ENCODE measurements at regions not wholly inside any gene's neighbourhood (a gene's known extent, or its start where the extent isn't known, plus 50 kb on each side); places are given as distances from the start of the nearest gene placed in this dataset.

GRCh38 chr4:186852964-186853391 is 129.3 kb upstream of the FAT1 start (continued):
- TF ChIP-seq REST (IDR thresholded peaks at IDR 0.05; ENCODE audit: borderline replicate concordance in 1 of 2, low read depth in 1 of 2, low read length in 2 of 2) (no peak), MXD3 (CRISPR knock-in tag; IDR thresholded peaks at IDR 0.05) (no peak), NFIC (IDR thresholded peaks at IDR 0.05; ENCODE audit: low read length) (peak; percentile 26; the same call in 1 of the 2 replicates), HOXD1 (CRISPR knock-in tag; IDR thresholded peaks at IDR 0.05) (no peak), FOSL2 (CRISPR knock-in tag; IDR thresholded peaks at IDR 0.05) (no peak), ZNF263 (CRISPR knock-in tag; IDR thresholded peaks at IDR 0.05) (no peak), ZNF296 (CRISPR knock-in tag; conservative IDR thresholded peaks at IDR 0.05) (no peak), ZNF143 (CRISPR knock-in tag; IDR thresholded peaks at IDR 0.05) (no peak), JARID2 (CRISPR knock-in tag; IDR thresholded peaks at IDR 0.05; ENCODE audit: insufficient replicate concordance) (no peak), ELF3 (CRISPR knock-in tag; IDR thresholded peaks at IDR 0.05) (no peak), TCF7L2 (IDR thresholded peaks at IDR 0.05; ENCODE audit: low read depth, low read length) (no peak), ZGPAT (CRISPR knock-in tag; IDR thresholded peaks at IDR 0.05) (no peak), RXRB (CRISPR knock-in tag; IDR thresholded peaks at IDR 0.05; ENCODE audit: borderline replicate concordance) (no peak), ETV5 (CRISPR knock-in tag; IDR thresholded peaks at IDR 0.05; ENCODE audit: borderline replicate concordance) (no peak), PBX2 (CRISPR knock-in tag; IDR thresholded peaks at IDR 0.05) (no peak), PAF1 (CRISPR knock-in tag; IDR thresholded peaks at IDR 0.05) (no peak), HOXA3 (CRISPR knock-in tag; IDR thresholded peaks at IDR 0.05) (no peak), MEF2D (CRISPR knock-in tag; IDR thresholded peaks at IDR 0.05) (no peak), ZNF138 (CRISPR knock-in tag; IDR thresholded peaks at IDR 0.05; ENCODE audit: low read depth) (no peak), SOX5 (CRISPR knock-in tag; IDR thresholded peaks at IDR 0.05; ENCODE audit: borderline replicate concordance) (peak; percentile 40; the same call in 1 of the 2 replicates), SNAPC5 (CRISPR knock-in tag; IDR thresholded peaks at IDR 0.05; ENCODE audit: borderline replicate concordance) (no peak), SOX6 (IDR thresholded peaks at IDR 0.05) (no peak), SOX6 (CRISPR knock-in tag; IDR thresholded peaks at IDR 0.05) (peak; percentile 39; the same call in 1 of the 2 replicates), IRX3 (CRISPR knock-in tag; IDR thresholded peaks at IDR 0.05; ENCODE audit: borderline replicate concordance, low read depth) (no peak)
